HG02852 (cell line): ENCODE measurements at regions not wholly inside any gene's neighbourhood (a gene's known extent, or its start where the extent isn't known, plus 50 kb on each side); places are given as distances from the start of the nearest gene placed in this dataset.

ENCODE experiments used
- ATAC-seq: cut with Tn5 transposase; IDR thresholded peaks from one replicate; pipeline ENCODE4 v1.9.1; 2021; ENCODE audit warnings: mild to moderate bottlenecking, moderate library complexity; ENCODE audit not compliant: unreplicated experiment

DNA sequence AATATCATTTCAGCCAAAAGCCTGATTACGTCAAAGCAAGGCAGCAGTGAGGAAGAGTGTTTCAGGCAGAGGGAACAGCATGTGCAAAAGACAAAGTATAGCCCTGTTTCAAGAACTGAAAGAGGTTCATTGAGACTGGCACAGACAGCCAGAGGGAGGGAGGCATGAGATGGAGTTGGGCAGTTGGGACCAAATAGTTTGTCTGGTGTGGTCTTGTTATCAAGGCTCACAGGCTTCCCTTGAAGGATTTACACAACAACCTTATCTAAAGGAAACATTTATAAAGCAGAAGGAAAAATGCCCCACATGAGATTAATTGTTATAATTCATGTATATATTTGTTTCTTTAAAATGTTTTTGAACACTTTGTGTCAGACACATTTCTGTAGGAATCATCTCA lies 253.3 kb downstream of the DMAC1 start:
- ATAC-seq, result no peak

- no peak for ATAC-seq
These were observed 254.0 kb downstream of the DMAC1 start for GRCh38 chr9:7545371-7546165.

DNA sequence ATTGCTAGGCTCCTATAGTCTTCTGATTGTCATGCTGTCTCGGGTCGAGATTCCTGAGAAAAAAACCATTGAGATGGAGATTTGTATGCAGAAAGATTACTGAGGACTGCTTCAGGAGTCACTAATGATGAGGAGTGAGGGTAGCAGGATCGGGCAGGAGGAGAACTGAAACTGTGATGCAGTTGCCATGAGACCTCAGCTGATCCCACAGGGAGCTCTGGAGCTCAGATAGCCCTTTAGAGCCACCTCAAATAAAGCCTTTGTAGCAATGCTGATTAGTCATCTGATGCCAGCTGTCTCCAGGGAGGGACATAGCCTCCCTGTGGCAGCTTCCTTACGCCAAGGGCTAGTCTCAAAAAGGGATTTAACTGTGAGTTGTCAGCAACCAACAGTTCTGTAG lies 256.9 kb downstream of the DMAC1 start:
- no peak for ATAC-seq

DNA sequence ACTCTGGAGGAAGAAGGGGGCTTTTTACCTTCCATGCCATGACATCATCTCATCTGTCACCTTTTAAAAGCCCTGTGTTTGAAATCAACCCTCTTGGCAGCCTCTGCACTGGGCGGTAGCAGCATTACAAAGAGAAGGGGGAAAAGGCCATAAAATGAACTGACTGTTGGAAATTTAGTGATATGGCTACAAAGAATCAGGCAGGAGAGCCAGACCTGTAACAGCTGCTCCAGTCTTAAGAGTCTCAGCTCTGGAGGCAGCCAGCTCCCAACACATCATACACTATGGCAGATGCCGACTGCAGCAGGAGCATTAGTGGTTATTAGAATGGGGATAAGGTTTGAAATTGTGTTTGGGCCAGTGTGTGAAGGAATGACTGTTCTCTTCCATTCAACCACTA lies 257.5 kb downstream of the DMAC1 start:
- ATAC-seq, result no peak

GRCh38 chr9:7536310-7536939 lies 263.2 kb downstream of the DMAC1 start:
- peak; percentile 80 for ATAC-seq

- ATAC-seq, result no peak
These were observed 265.2 kb downstream of the DMAC1 start for GRCh38 chr9:7534211-7534935.

GRCh38 chr9:7533376-7534090 lies 266.0 kb downstream of the DMAC1 start:
- no peak for ATAC-seq

GRCh38 chr9:7523426-7524043 lies 276.0 kb downstream of the DMAC1 start:
- no peak for ATAC-seq

- no peak for ATAC-seq
These were observed 279.2 kb downstream of the DMAC1 start for GRCh38 chr9:7520396-7520795.

GRCh38 chr9:7516376-7516775 lies 283.2 kb downstream of the DMAC1 start:
- ATAC-seq, result no peak

GRCh38 chr9:7510199-7510598 lies 289.4 kb downstream of the DMAC1 start:
- no peak for ATAC-seq

DNA sequence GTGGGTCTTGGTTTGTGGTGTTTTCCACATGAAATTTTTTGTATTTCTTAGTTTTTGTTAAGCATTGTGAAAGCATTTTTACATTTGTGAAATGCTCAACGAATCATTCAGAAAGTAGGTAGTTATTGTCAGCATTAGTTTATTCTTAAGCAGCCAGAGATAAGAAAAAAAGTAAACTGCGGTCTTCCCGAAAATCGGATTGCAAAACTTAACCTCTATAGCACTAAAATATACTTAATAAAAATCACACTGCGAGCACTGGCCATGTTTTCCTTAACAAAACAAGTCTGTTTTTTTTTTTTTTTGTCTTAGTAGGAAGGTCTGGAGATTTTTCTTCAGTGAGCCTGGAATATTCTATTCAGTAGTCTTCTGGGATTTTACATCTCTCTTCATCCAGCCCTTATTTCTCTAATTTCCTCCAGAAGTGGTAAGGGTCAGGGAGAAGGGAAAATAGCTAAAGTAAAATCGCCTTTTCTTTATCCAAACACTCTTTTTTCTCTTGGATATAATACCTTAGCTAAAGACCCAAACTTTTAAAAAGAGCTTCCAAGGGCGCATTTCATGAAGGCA lies 289.9 kb downstream of the DMAC1 start:
- no peak for ATAC-seq

- no peak for ATAC-seq
These were observed 291.1 kb downstream of the DMAC1 start for GRCh38 chr9:7508516-7508915.

DNA sequence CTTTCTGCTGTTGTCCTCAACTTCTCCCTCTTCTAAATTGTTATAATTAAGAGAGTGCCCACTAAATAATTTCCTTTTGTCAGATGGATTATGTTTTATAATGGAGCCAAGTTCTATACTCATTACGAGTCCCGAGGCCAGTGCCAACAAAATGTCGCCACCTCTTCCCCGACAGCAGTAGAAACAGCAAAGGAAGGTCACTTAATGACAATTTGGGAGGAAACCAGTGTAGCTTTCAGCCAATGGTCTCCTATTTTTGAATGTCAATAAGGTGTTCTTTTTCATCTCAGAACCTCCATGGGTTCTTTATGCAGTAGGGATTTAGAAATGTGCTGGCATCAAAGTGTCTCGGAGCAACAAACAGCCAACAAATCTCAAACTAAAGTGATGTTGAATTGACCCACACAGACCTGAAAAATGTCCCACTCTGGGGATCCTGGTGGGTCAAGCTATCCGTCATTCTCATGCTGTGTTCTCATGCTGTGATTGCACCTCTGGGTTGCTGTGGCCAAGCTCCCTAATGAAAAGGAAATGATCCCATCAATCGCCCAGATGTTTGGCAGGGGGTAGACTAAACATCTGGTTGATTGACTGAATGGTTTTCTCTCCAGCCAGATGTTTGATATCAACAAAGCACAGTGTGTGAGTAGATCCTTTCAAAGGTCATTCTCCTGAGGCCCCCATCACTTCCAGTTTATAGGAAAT lies 291.9 kb downstream of the DMAC1 start:
- no peak for ATAC-seq

GRCh38 chr9:7507026-7507425 lies 292.6 kb downstream of the DMAC1 start:
- no peak for ATAC-seq

DNA sequence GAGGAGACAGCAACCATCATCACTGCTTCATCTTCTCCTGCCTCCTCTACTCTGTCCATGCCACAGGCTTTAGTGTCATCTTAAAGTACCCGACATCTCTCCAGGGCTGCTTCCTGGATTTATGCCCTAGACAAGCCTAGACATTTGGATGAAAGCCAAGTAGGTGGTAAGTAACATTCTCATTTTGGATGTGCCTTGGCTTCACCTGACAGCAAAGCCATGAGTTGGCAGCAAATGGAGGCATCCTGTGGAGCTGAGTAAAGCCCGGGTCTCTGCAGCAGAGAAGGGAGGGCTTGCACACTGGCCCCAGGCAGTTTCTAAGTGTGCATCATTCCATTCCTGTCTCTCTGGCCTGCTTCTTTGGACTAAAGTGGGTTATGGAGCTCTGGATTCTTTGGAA lies 299.1 kb downstream of the DMAC1 start:
- no peak for ATAC-seq

DNA sequence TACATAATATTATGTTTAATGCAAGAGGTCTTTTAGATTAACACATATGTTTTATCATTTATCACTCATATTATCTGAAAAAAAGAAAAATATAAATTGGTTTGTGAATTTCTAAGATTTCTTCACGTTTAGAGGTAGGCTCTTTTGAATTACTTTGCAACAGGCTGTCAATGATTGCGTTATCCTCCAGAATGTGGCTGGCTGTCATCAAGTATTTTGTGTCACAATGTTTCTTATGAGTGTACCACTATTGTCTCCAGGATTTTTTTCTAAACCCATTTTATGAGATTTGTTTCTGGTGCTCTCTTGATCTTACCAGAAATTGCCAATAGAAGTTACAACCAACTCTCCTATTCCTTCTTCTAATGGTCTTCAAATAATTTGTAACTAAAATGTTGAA lies 307.9 kb downstream of the DMAC1 start:
- no peak for ATAC-seq

DNA sequence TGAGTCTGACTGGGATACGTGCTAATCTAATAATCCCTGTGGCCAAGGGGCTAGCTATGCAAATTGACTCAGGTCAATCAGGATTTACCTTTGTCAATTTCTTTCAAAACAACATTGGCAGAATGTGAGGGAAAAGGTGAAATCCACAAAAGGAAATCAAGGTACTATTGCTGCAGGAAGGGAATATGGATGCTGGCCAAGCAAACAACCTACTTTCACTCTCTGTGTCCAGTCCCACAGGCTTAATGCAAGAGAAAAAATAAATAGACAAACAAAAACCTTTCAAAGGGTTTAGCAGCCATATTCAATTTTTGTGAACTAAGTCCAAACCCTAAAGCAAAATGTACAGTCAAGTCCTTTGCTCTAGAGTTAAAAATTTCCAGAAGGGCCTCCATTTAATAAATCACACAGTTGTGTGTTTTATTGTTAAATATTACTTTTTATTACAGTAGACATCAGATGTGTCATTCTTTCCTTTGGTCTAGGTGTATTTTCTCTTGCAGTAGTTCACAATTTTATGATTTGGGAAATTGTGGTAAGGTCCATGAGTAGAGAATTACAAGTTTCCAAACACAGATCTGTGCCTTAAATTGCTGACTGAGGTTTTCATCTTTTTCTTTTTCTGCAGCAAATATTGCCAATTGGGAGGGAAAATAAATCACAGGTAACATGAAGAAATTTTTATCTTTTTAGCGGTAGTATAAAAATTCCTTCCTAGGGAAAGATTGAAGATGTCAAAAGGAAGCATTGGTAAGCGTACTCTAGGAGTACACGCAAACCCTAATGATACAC lies 309.1 kb downstream of the DMAC1 start:
- no peak for ATAC-seq

DNA sequence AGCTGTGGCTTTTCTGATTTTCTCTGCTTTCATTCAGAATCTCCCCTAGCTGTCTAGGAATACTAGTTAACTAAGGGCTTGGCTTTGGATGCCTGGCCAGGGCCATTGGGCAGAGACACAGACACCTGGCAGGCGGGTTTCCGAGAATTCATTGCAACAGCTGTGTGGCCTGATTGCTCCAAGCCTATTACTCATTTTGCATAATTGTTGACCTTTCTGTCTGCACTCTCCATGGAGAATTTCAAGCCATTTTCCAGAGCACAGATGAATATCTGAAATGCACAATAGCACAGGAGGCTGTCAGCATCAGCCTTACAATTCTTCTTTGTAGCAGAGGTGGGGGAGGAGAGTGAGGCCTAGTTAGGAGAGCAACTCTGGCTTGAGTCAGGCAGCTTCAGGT lies 310.5 kb downstream of the DMAC1 start:
- ATAC-seq, result no peak
